B cell (primary cell): ENCODE measurements at regions not wholly inside any gene's neighbourhood (a gene's known extent, or its start where the extent isn't known, plus 50 kb on each side); places are given as distances from the start of the nearest gene placed in this dataset.

Experiments
- EZH2 ChIP-seq: IDR thresholded peaks from 2 replicates; pipeline ENCODE4 v1.6.1; 2012; ENCODE audit warnings: borderline replicate concordance, low read depth, mild to moderate bottlenecking, moderate library complexity, low read length; ENCODE audit not compliant: insufficient read depth, poor library complexity, severe bottlenecking
- TF ChIP-seq, protein P1 (sequence below): fragments of 200-600 bp; IDR thresholded peaks from one replicate; pipeline ENCODE4 v1.8.0; 2022; ENCODE audit warnings: antibody characterized with exemption, mild to moderate bottlenecking

DNA sequence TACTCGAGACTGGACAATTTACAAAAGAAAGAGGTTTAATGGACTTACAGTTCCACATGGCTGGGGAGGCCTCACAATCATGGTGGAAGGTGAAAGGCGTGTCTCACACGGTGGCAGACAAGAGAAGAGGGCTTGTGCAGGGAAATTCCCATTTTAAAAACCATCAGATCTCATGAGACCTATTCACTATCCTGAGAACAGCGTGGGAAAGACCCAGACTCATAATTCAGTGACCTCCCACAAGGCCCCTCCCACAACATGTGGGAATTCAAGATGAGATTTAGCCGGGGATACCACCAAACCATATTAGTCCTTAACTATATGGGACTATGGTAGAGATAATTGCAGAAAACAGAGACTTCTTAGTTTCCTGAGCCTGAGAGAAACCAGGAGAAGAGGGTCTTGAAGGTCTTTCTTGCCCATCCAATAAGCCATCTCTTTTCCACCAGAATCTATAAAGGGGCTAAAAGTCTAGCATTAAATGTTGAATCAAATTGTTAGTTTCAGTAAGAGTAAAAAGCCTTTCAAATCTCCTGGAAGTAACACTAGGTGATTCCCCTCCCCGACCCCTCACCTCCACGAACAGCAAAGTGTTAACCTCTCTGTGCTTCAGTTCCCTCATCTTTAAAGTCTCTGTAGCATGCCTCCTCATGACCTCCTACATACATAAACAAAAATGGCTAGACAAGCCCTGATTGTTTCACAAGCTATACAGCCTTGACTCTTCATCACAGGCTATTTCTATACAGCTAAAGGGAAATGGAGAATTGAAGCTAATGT lies 259.1 kb downstream of the TMEM167A start:
- TF ChIP-seq EZH2, result no peak
- TF ChIP-seq, protein P1, sequence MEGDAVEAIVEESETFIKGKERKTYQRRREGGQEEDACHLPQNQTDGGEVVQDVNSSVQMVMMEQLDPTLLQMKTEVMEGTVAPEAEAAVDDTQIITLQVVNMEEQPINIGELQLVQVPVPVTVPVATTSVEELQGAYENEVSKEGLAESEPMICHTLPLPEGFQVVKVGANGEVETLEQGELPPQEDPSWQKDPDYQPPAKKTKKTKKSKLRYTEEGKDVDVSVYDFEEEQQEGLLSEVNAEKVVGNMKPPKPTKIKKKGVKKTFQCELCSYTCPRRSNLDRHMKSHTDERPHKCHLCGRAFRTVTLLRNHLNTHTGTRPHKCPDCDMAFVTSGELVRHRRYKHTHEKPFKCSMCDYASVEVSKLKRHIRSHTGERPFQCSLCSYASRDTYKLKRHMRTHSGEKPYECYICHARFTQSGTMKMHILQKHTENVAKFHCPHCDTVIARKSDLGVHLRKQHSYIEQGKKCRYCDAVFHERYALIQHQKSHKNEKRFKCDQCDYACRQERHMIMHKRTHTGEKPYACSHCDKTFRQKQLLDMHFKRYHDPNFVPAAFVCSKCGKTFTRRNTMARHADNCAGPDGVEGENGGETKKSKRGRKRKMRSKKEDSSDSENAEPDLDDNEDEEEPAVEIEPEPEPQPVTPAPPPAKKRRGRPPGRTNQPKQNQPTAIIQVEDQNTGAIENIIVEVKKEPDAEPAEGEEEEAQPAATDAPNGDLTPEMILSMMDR, result no peak
